NOMO-1 (cell line): ENCODE measurements at regions not wholly inside any gene's neighbourhood (a gene's known extent, or its start where the extent isn't known, plus 50 kb on each side); places are given as distances from the start of the nearest gene placed in this dataset.

Experiments used
- DNase-seq, 2 experiments: peaks; one replicate each; lab custom pipeline; 2025; ENCODE audit not compliant: unreplicated experiment in 2 of 2; lab: John Stamatoyannopoulos, UW

- no peak for DNase-seq
These were observed 301.9 kb downstream of the ZEB2 start for GRCh38 chr2:144217853-144218633.

GRCh38 chr2:144215701-144216675 lies 303.9 kb downstream of the ZEB2 start:
- no peak for DNase-seq

GRCh38 chr2:144215207-144215606 lies 304.7 kb downstream of the ZEB2 start:
- no peak for DNase-seq

GRCh38 chr2:144213797-144214196 lies 306.1 kb downstream of the ZEB2 start:
- no peak for DNase-seq

- DNase-seq = no peak
These were observed 308.1 kb downstream of the ZEB2 start for GRCh38 chr2:144211826-144212225.

GRCh38 chr2:144211065-144211464 lies 308.9 kb downstream of the ZEB2 start:
- no peak for DNase-seq

- no peak for DNase-seq
These were observed 309.8 kb downstream of the ZEB2 start for GRCh38 chr2:144210076-144210475.

GRCh38 chr2:144208924-144209323 lies 311.0 kb downstream of the ZEB2 start:
- no peak for DNase-seq

GRCh38 chr2:144206019-144206418 lies 313.9 kb downstream of the ZEB2 start:
- no peak for DNase-seq

GRCh38 chr2:144201868-144202468 lies 318.0 kb downstream of the ZEB2 start:
- no peak for DNase-seq

- no peak for DNase-seq
These were observed 318.8 kb downstream of the ZEB2 start for GRCh38 chr2:144201126-144201525.

- peak; percentile 19 to 65 for DNase-seq
These were observed 321.8 kb downstream of the ZEB2 start for GRCh38 chr2:144198116-144198515.

GRCh38 chr2:144194326-144195071 lies 325.4 kb downstream of the ZEB2 start:
- DNase-seq = no peak

GRCh38 chr2:144190908-144191605 lies 328.9 kb downstream of the ZEB2 start:
- peak; percentile 19 to 70 for DNase-seq

GRCh38 chr2:144183727-144184126 lies 336.2 kb downstream of the ZEB2 start:
- DNase-seq = no peak

- DNase-seq = no peak
These were observed 338.9 kb downstream of the ZEB2 start for GRCh38 chr2:144181001-144181400.

GRCh38 chr2:144180131-144180530 lies 339.8 kb downstream of the ZEB2 start:
- DNase-seq = no peak

- no peak for DNase-seq
These were observed 349.7 kb downstream of the ZEB2 start for GRCh38 chr2:144170179-144170578.

GRCh38 chr2:144166743-144167142 lies 353.2 kb downstream of the ZEB2 start:
- DNase-seq = no peak
